Esophagus muscularis mucosa (tissue), 3 donors: ENCODE measurements at regions not wholly inside any gene's neighbourhood (a gene's known extent, or its start where the extent isn't known, plus 50 kb on each side); places are given as distances from the start of the nearest gene placed in this dataset.
"Not testable (repeated sequence)": the region's sequence is repeated elsewhere in the genome, so short reads cannot be mapped to it uniquely, and the experiment has no call there.

ENCODE experiments used
- POLR2A ChIP-seq: fragments of 450-650 bp; IDR thresholded peaks from one replicate; pipeline ENCODE4 v1.6.1; 2017; ENCODE audit warnings: antibody characterized with exemption, moderate library complexity, mild to moderate bottlenecking, low read depth
- POLR2AphosphoS5 ChIP-seq, 2 donors: sonication (generic); formaldehyde crosslinking; IDR thresholded peaks; one replicate each; pipeline ENCODE4 v1.6.1; 2017; ENCODE audit warnings: antibody characterized with exemption in 2 of 2
- TF ChIP-seq, protein P1 (sequence below), 3 experiments: fragments of 200-600 bp in 2 of 3; fragments of 450-650 bp in 1 of 3; sonication (generic) in 2 of 3; IDR thresholded peaks; one replicate each; pipeline ENCODE4 v1.5.1; 2017 to 2019; ENCODE audit warnings: antibody characterized with exemption in 3 of 3, mild to moderate bottlenecking in 2 of 3, moderate library complexity in 1 of 3

DNA sequence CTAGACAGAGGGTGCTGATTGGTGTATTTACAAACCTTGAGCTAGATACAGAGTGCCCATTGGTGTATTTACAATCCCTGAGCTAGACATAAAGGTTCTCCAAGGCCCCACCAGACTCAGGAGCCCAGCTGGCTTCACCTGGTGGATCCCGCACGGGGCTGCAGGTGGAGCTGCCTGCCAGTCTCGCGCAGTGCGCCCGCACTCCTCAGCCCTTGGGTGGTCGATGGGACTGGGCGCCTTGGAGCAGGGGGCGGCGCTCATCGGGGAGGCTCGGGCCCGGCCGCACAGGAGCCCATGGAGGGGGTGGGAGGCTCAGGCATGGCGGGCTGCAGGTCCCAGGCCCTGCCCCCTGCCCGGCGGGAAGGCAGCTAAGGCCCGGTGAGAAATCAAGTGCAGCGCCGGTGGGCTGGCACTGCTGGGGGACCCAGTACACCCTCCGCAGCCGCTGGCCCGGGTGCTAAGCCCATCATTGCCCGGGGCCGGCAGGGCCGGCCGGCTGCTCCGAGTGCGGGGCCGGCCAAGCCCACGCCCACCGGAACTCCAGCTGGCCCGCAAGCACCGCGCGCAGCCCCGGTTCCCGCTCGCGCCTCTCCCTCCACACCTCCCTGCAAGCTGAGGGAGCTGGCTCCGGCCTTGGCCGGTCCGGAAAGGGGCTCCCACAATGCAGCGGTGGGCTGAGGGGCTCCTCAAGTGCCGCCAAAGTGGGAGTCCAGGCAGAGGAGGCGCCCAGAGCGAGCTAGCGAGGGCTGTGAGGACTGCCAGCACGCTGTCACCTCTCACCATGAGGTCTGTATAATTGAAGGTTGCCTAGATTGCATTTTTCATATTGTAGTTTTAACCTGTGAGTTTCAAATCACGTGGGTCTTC lies 765.4 kb downstream of the TAF11L14 start:
- TF ChIP-seq POLR2A; POLR2AphosphoS5 (IDR thresholded peaks at IDR 0.05): not testable (repeated sequence)
- TF ChIP-seq, protein P1, sequence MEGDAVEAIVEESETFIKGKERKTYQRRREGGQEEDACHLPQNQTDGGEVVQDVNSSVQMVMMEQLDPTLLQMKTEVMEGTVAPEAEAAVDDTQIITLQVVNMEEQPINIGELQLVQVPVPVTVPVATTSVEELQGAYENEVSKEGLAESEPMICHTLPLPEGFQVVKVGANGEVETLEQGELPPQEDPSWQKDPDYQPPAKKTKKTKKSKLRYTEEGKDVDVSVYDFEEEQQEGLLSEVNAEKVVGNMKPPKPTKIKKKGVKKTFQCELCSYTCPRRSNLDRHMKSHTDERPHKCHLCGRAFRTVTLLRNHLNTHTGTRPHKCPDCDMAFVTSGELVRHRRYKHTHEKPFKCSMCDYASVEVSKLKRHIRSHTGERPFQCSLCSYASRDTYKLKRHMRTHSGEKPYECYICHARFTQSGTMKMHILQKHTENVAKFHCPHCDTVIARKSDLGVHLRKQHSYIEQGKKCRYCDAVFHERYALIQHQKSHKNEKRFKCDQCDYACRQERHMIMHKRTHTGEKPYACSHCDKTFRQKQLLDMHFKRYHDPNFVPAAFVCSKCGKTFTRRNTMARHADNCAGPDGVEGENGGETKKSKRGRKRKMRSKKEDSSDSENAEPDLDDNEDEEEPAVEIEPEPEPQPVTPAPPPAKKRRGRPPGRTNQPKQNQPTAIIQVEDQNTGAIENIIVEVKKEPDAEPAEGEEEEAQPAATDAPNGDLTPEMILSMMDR (IDR thresholded peaks at IDR 0.05): not testable (repeated sequence)
